Nephron (organoid): ENCODE measurements at regions not wholly inside any gene's neighbourhood (a gene's known extent, or its start where the extent isn't known, plus 50 kb on each side); places are given as distances from the start of the nearest gene placed in this dataset.
"Not testable (repeated sequence)": the region's sequence is repeated elsewhere in the genome, so short reads cannot be mapped to it uniquely, and the experiment has no call there.

ENCODE experiments used
- H3K27ac Mint-ChIP-seq, 3 experiments: 2 replicates each; pipeline ENCODE4 v1.8.0; 2020; ENCODE audit warnings: mixed read lengths in 3 of 3, mild to moderate bottlenecking in 2 of 3, moderate library complexity in 1 of 3
- H3K27me3 Mint-ChIP-seq: 2 replicates; pipeline ENCODE4 v1.8.0; 2021; ENCODE audit warnings: low read depth, mild to moderate bottlenecking, moderate library complexity, mixed read lengths
- H3K36me3 Mint-ChIP-seq: 2 replicates; pipeline ENCODE4 v1.8.0; 2020; ENCODE audit warnings: low read depth, mixed read lengths
- H3K4me1 Mint-ChIP-seq: 2 replicates; pipeline ENCODE4 v1.8.0; 2020; ENCODE audit warnings: mixed read lengths
- H3K4me3 Mint-ChIP-seq, 3 experiments: 2 replicates each; pipeline ENCODE4 v1.8.0; 2020; ENCODE audit warnings: mild to moderate bottlenecking in 3 of 3, mixed read lengths in 3 of 3, moderate library complexity in 2 of 3
- H3K9me3 Mint-ChIP-seq: 2 replicates; pipeline ENCODE4 v1.8.0; 2020; ENCODE audit warnings: mixed read lengths
- TF ChIP-seq, protein P1 (sequence below), 3 experiments: fragments of 200-600 bp; sonication (generic); IDR thresholded peaks; one replicate each; pipeline ENCODE4 v1.5.0; 2021; ENCODE audit warnings: antibody characterized with exemption in 3 of 3; ENCODE audit not compliant: unreplicated experiment in 3 of 3

DNA sequence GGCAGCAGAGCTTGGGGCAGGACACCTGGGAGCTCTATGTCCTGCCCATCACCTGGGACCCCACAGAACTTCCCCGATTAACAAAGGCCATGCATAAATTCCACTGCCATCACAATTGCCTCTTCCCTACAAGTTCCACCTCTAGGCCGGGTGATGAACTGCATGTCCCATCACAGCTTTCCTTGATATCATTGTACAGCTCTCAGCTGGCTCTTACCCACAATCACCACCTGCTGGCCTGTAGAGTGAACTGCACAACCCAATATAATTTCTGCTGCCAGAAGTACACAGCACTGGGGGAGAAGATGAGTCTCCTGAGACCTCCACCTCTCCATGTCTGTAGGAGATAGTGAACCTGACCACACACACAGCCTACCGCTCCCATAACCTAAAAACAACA lies 285.0 kb upstream of the AADAT start:
- TF ChIP-seq, protein P1, sequence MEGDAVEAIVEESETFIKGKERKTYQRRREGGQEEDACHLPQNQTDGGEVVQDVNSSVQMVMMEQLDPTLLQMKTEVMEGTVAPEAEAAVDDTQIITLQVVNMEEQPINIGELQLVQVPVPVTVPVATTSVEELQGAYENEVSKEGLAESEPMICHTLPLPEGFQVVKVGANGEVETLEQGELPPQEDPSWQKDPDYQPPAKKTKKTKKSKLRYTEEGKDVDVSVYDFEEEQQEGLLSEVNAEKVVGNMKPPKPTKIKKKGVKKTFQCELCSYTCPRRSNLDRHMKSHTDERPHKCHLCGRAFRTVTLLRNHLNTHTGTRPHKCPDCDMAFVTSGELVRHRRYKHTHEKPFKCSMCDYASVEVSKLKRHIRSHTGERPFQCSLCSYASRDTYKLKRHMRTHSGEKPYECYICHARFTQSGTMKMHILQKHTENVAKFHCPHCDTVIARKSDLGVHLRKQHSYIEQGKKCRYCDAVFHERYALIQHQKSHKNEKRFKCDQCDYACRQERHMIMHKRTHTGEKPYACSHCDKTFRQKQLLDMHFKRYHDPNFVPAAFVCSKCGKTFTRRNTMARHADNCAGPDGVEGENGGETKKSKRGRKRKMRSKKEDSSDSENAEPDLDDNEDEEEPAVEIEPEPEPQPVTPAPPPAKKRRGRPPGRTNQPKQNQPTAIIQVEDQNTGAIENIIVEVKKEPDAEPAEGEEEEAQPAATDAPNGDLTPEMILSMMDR (IDR thresholded peaks at IDR 0.05; ENCODE audit: unreplicated experiment in 3 of 3) = peak in 2 of 3 experiments; percentile 14 to 17
- Mint-ChIP-seq H3K36me3 (peaks cover 3% of the 10 kb centered on the region), H3K4me1 (no peaks in the 10 kb centered on the region)

DNA sequence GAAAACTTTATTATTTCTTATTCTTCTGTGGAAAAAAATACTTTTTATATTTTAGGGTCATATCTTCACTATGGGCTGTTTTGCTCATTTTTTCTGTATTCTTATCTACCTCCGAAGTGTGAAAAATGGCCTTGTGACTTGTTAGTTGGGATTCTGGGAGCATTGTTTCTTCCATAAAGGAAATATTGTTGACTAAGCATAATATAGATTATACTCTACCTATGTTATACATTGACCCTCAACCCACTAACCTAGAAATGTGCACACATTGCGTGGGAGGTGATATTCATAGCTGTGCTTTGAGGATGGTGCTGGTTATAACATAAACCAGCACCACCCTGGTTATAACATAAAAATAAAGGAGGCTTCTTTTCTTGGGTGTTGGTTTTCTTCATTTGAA lies 259.2 kb upstream of the AADAT start:
- Mint-ChIP-seq H3K36me3 (no peaks in the 10 kb centered on the region), H3K9me3 (no peaks in the 10 kb centered on the region), H3K27me3 (no peaks in the 10 kb centered on the region), H3K4me3 (no peak overlapping the region), H3K4me1 (no peaks in the 10 kb centered on the region), H3K27ac (no peak overlapping the region)
- TF ChIP-seq, protein P1 (IDR thresholded peaks at IDR 0.05; ENCODE audit: unreplicated experiment in 3 of 3) = no peak

More for the DNA sequence above, 285.0 kb upstream of the AADAT start:
- peaks cover 35% of the 10 kb centered on the region for H3K9me3 Mint-ChIP-seq
- no peak overlapping the region for H3K4me3 Mint-ChIP-seq
- H3K27ac Mint-ChIP-seq = no peak overlapping the region
- no peaks in the 10 kb centered on the region for H3K27me3 Mint-ChIP-seq

DNA sequence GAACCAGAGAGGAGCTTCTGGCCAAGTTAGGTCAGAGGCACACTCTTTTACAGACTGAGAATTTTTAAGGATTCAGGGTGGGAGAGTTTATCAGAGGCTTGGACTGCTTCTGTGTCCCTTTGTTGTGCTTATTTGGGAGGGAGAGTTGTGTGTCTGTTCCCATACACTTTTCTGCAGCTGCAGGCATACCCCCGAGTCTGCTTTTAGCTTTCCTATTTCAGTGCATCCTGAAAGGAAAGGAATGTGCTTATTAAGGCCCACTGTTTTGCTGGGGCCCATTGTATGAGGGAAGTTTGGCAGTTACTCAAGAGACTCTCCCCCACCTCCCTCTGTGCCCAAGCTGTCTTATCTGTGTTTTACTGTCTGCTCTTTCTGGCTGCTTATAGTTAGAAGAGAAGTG lies 257.4 kb upstream of the AADAT start:
- H3K36me3 Mint-ChIP-seq, H3K4me3 Mint-ChIP-seq, H3K27me3 Mint-ChIP-seq, H3K9me3 Mint-ChIP-seq, H3K4me1 Mint-ChIP-seq: not testable (repeated sequence)
- peak overlapping the region in 1 of 3 experiments; percentile 36 for H3K27ac Mint-ChIP-seq

DNA sequence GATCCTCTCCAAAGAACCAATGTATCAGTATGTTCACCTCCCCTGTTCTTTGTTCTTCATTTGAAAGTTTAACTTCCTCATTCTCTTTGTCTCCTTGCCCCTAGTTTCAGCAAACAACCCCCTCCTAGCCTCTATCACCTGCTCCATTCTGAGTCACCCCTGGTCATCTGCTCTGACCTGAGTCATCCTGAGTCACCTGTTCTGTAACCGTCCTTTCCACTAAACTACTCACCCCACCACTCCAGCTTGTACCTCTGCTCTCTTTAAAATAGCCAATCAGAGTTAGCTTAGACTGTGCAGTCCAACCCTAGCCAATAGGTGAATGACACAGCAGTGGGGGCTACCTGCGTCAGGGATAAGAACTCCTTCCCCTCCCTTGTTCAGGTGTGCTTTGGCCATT lies 249.8 kb upstream of the AADAT start:
- Mint-ChIP-seq H3K9me3 (peaks cover 8% of the 10 kb centered on the region), H3K4me3 (no peak overlapping the region), H3K27me3 (no peaks in the 10 kb centered on the region), H3K27ac (no peak overlapping the region), H3K4me1 (no peaks in the 10 kb centered on the region), H3K36me3 (no peaks in the 10 kb centered on the region)
- TF ChIP-seq, protein P1 (IDR thresholded peaks at IDR 0.05; ENCODE audit: unreplicated experiment in 3 of 3) = no peak

DNA sequence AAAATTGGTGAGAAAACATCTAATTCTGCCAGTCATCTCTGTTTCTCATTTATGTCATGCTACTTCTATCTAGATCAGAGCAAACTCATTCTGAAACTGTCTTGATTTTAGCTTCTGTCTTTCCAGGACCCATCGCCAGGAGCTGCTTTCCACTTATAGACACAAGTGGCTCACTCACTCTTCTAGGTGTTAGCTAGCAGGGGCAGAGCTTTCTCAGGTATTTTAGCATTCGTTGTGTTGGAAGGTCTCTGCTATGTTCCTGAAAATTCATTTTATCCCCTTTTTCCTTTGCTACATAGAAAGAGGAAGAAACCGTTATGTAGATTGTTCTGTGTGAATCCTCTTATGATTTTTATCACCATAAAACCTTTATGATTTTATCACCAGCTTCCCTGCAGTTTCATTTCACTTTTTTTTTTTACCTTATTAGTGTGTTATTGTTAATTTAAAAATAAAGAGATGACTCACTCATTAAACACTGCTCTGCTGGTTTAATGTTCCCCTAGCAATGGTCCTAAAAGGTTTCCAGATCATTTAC lies 246.6 kb upstream of the AADAT start:
- TF ChIP-seq, protein P1 (IDR thresholded peaks at IDR 0.05; ENCODE audit: unreplicated experiment in 3 of 3) = no peak

DNA sequence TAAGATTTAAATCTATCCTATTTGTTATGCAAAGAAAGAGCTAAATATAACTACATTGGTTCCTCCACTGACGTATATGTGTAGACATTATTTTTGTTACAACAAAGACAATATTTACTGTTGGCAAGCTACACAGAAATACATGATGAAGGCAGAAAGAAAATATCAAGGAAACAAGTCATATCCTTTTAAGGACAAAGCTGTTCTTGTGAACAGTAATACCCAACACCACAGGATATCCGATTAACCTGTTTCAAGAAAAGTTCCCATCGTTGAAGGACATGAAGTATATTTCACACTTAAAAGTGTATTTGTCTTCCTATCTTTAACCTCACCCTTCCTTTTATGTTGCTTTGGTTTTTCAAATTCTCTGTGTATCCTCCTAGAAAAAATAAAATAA lies 235.8 kb upstream of the AADAT start:
- TF ChIP-seq, protein P1 (IDR thresholded peaks at IDR 0.05; ENCODE audit: unreplicated experiment in 3 of 3) = no peak
- Mint-ChIP-seq H3K4me1 (no peaks in the 10 kb centered on the region), H3K27ac (peak overlapping the region; percentile 26 to 80 (median 47)), H3K27me3 (no peaks in the 10 kb centered on the region), H3K4me3 (no peak overlapping the region), H3K9me3 (peaks cover 18% of the 10 kb centered on the region), H3K36me3 (no peaks in the 10 kb centered on the region)

More for the DNA sequence above, 246.6 kb upstream of the AADAT start:
- no peak overlapping the region for H3K27ac Mint-ChIP-seq
- peaks cover 5% of the 10 kb centered on the region for H3K9me3 Mint-ChIP-seq
- H3K36me3 Mint-ChIP-seq = no peaks in the 10 kb centered on the region
- no peaks in the 10 kb centered on the region for H3K4me1 Mint-ChIP-seq
- no peak overlapping the region for H3K4me3 Mint-ChIP-seq
- no peaks in the 10 kb centered on the region for H3K27me3 Mint-ChIP-seq
